Stimulated activated CD8-positive, alpha-beta memory T cell treated with anti-CD3 and anti-CD28 coated beads, Interleukin-15, amount 100 ng/mL, for 1 hour (primary cell): ENCODE measurements at regions not wholly inside any gene's neighbourhood (a gene's known extent, or its start where the extent isn't known, plus 50 kb on each side); places are given as distances from the start of the nearest gene placed in this dataset.

Source experiments
- DNase-seq: peaks from one replicate; pipeline ENCODE4 v3.0.0-alpha.2; 2020; ENCODE audit warnings: low read depth

DNA sequence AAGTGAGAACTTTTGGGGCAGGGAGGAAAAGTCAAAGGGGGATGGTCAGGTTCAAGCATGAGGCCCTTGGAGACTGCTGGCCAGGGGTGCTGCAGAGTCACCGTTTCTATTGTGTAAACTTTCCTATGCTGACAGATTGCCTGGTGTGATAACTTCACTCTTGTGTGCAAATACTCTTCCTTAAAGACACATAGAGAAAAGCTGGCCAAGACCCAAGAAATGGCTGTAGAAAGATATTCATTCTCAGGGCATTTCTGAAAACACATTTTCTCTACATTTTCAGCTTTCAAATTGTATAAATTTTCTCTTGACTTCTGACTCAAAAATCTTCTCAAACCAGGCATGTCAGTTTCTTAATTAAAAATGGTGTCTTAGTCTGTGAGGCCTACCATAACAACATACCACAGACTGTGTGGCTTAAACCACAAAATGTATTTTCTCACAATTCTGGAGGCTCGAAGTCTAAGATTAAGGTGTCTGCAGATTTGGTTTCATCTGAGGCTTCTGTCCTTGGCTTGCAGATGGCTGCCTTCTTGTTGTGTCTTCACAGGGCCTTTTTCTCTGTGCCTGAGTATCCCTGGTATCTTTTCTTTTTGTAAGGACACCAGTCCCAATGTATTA, 304.5 kb downstream of the KCNRG start:
- DNase-seq, result no peak

DNA sequence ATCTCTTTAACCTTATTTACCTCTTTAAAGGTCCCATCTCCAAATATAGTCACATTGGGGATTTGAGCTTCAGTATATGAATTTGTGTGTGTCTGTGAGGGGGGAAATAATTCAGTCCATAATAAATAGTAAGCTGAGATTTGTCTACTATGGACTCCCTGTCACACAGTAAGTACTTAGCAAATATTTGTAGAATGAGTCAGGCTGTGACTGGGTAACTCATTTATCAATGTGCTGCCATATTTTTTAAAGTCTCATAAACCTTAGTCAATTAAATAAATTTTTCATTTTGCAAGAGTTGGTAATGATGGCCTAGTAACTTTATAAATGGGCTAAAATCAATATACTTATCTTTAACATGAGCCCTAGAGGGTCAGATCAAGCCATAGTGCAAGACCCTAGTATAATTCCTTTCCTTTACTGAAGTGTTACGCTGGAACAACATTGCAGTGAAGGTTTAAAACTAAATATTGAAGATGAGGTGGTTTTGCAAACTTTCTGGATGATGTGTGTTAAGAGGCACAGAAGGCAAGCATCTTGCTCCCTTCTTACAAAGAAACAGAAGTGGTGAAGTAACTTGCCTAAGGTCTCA, 305.1 kb downstream of the KCNRG start:
- no peak for DNase-seq

DNA sequence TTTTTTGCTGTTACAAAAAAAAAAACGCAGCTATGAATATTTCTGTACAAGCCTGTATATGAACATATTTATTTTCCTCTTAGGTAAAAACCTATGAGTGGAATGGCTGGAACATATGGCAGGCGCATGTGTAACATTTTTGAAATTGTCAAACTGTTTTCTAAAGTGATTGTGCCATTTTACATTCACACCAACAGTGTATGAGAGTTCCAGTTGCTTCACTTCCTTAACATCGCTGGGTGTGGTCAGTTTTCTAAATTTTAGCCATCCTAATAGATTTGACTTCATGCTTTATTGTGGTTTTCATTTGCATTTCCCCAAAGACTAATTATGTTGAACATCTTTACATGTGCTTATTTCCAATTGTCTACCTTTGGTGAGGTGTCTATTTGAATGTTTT, 306.8 kb downstream of the KCNRG start:
- no peak for DNase-seq

DNA sequence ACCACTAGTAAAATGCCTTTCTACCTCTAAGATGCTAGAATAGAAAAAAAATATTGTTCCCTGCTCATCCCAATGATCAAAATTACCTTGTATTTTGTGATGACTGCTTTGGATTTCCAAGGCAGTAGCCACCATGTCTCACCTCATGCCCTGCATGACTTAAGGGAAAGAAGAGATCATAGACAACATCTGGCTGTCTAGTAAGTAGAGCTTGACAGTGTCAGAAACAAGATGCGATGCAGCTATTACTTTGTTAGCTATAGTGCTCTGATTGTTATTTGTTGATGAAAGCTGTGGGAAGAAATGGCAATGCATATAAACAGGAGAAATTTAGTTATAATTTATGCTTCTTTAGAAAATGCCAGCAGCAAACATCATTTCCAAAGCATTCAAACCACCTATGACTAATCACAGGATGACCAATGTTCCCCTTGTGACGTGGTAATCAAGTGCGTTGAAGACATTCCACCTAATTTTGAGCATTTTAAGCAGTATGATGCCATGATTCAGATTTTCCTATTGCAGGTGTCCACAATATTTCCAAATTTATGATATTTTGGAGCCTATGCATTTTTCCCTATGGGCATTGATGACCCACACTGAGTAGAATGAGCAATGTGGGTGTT, 308.3 kb downstream of the KCNRG start:
- DNase-seq, result no peak

DNA sequence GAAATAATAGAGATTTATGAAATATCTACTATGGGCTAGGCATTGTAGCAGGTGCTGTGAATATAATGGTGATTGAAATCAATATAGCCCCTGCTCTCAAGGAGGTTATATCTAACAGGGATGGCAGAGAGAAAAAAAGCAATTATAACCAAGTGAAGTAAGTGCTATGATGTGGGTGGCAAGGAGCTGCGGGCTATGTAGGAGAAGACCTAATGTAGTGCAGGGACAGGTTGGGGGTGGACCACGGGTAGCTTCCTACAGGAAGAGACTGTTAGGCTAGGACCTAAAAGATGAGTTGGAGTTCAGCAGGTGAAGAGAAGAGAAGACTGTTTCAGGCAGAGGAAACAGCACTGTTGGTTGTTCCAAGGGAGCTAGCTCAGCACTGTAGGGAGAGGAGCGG, 311.0 kb downstream of the KCNRG start:
- no peak for DNase-seq

DNA sequence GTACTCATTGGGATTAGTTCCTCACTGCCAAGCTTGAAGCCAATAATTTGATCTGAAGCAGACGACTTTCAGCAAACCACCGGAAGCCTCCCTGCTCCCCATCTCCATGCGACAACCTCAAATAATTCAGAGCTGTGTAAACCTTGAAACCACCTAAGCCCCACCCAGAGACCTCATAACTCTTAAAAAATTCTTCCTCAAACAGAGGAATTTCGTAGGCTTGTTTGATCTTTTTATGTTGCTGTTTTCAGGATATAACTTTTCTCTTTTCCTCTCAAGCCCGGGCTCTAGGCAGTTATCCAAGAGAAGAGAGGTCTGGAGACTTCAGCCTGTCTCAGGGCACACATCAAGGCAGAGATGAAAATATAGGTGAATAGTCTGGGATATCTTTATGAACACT, 311.6 kb downstream of the KCNRG start:
- DNase-seq, result no peak

DNA sequence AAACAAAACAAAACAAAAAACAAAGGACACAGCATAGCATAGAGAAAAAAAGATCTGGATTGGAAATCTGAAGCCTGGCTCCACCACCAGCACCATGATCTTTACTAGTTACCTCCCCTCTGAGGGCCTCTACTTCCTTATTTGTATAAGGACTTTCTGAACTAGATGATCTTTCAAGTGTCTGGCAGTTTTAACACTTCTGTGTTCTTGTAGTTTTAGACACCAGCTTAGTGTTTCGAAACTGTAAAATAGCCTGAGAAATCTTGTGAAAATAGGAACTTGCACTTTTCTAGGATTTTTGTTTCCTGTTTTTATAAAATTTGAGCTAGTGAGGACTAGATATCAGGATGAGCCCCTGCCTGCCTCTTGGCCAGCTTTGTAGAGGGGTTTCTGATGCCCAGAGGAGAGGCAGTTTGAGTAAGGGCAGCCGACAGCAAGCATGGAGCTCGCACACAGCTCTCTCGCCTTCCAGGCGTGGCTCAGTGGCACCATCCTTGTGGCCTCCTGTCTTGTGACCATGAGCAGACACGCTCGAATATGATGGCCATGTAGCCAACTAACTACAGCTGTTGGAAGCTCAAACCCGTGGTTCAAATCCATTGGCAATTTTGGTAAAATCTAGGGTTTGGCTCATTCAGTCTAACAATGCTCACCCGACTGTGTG, 319.0 kb downstream of the KCNRG start:
- DNase-seq, result no peak

DNA sequence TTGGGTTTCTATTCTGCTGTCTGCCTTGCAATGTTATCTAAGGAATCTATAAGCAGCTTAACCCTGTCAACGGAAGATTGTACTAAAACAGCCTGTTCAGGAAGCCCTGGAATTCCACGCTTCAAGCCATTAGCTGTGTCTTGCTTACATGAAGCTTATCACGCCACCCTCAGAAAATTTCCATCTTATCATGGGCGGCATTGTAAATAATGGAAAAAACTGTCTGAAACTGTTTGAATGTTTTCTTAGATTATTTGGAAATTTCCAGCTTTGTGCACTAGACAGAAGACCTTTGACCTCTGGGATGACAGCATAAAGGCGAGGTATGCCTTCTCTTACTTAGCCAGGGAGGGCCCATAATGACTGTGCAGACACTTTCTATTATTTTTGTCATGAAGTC, 319.7 kb downstream of the KCNRG start:
- DNase-seq, result no peak

DNA sequence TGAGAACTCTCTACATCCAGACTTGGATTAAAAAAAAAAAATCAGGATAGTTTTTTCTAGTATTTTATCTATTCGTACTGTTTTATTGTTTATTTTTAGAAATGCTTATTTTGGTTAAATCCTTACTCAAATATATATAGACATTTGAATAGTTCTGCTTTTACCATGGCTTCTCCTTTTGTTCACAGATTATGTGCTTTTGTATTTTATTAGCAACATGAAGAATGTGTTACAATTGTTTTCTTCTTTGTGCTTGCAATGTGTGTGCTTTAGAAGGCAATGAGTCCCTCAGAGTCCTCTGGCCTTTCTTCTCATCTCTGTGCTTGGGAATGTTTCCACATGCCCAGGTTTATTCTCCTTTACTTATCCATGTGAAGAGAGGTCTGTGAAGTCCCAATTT, 324.0 kb downstream of the KCNRG start:
- DNase-seq, result no peak

DNA sequence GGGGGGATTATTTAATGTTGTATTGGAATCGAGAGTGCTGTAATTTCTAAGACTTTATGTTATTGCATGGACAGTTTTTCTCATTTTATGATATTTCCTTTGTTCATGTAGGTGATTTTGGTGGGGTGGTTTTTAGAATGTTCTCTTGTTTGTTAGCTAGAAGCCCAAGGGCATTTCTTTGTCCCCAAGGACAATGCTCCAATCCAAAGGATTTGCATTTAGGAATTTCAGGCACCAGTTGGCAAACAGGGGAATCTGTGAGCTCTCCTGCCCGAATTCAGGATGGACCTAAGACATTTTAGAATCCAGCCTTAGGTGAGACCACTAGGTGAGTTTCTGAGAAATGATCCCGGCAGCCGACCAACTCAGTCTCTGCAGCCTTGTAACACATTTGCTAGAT, 324.9 kb downstream of the KCNRG start:
- DNase-seq, result no peak

DNA sequence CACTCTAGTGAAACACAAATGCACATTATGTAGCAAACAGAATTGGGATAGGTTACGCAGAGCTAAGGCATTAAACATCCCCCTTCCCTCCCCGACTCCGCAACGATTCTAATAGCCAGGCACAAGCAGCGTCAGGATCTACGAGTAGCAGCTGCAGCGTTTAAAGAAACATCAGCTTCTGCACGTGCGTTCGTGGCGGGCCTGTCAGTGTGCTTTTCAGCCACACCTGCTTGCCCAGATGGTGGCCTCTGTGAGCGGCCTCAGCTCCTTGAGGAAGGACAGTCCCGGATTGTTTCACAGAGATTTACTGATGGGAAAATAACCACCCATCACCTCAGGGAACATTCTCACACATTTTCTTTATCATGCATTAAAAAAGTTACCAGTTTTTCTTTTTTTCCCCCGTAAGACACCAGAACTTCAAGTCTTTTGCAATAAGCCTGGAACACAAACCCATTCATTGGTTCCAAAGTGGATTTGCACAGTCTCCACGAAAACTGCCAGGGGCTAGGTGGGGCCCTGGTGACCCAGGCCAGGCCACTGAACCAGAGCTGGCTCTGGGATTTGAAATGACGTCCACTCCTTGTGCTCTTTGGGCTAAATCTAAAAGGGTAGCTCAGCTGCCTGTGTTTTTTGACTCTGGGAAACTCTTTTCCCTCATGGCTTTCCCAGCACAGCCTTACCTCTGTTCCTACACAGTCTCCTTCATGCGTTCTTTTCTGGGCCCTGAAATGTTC, 325.5 kb downstream of the KCNRG start:
- no peak for DNase-seq

DNA sequence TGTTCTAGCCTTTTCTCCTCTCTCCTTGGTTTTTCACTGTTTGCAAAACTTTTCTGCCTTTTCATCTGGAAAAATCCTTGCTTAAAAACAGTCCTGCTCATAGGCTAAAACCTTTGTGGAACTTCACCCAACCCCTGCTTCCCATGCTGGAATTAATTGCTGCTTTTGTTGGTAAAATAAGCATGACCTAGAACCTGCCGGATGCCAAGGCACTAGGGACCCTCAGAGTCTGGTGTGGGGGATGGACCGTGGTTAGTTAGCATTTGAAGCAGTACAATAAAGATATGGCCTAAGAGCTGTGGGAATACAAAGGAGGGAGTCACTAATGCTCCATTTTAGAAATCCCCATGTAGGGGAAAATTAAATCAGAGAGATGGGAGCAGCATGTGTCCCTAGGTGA, 326.3 kb downstream of the KCNRG start:
- no peak for DNase-seq

DNA sequence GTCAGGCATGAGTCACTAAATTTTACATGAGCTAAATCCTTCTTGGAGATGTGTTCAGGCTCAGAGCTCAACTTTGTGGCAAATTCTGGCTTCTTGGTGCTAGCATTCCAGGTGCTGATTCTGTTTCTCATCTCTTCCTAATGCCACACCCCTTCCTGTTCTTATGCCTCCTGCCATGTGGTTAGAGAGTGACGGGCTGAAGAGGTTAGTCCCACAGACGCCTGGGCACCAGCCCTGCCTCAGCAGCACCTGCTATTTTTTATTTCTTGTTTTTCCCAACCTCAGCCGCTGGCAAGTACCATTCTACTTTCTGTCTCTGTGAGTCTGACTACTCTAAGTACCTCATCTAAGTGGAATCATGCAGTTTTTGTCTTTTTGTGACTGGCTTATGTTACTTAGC, 329.5 kb downstream of the KCNRG start:
- no peak for DNase-seq

DNA sequence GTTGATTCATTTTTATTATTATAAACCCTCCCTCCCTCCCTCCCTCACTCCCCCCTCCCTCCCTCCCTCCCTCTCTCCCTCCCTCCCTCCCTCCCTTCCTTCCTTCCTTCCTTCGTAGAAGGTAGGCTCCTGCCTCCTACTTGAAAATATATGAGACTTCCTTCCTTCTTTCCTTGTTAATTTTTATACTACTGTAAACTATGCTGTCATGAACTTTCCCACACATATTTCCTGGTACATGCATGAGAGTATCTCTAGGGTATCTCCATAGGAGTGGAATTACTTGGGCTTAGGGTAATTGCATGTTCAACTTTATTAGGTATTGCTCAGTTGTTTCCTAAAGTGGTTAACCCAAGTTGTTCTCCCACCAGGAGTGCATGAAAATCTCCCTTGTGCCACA, 330.6 kb downstream of the KCNRG start:
- DNase-seq, result no peak

DNA sequence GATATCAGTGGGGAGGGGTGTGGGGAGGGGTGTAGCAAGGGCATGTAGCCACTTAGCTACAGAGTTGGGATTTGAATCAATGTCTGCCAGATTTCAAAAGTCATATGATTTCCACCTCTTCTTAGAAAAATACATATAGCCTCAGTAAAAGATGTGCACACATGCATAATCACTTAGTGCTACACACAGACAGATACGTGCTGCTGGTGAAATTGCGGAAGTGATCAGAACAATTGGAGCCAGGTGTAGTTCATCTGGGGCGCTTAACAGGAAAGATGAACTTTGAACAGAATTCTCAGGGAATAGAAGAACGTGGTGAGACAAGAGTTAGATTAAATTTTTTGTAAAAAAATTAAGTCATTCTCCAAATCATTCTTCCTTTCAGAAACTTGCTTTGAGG, 333.1 kb downstream of the KCNRG start:
- no peak for DNase-seq

DNA sequence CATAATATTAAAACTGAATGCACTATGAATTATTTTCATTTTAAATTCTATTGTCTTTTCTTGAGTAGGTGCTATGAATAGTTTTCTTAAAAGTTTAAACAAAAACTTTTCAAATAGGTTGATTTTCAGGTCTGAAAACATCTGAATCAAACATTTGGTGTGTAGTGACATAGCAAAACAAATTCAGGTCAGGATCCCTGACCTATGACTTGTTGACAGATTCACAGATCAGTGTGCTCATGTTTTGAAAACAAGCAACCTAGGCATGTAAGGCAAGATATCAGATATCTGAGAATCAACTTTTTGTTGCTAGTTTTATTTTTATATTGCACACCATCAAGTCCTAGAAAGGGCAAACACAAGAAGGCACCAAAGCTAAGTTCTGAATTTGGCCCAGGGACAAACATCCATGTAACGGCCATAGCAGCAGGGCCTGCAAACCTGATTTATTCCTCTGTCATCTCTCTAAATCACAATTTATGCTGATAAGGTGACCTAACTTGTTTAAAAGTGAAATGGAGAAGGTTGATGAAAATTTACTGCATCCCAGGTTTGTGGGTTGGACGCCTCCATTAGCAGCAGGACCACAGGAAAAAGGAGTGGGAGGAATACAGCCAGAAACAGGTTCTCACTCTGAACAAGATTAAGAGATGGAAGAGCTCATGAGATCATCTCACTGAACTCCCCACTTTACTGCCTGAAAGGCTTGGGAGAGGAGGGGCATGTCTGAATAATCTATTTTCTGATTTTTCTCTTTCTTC, 337.7 kb downstream of the KCNRG start:
- DNase-seq, result no peak

DNA sequence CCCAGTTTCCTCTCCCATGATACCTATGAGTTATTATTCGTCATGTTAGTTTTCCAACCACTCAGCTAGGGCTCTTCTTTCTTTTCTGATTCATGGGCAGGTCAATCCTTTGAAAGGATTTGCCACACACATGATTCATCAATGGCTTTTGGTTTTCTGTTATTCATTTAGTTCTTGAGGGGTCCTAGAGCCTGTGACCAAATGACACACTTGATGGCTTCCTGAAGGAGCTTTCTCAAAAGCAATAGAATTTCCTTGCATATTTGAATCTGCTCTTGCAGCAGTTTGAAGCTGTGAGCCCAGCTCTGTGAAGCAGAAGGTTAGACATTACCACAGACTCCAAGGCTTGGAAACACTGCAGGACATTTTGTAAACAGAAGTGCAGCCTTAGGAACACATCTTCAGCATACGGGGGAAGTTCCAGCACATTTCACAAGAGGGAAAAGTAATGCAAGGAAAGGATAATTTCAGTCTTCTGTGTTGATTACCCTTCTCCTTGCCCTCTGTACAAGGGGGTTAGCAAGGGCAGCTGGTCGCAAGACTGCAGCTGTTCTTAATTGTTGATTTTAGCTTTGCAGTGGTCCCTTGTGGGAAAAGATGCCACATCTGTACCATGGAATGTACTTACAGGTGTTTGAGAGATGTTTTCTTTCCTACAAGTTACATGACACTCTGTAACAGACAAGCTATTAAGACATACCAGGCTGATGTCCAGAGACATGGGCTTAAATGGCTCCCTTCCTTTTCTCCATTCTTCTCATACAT, 338.6 kb downstream of the KCNRG start:
- DNase-seq, result no peak

DNA sequence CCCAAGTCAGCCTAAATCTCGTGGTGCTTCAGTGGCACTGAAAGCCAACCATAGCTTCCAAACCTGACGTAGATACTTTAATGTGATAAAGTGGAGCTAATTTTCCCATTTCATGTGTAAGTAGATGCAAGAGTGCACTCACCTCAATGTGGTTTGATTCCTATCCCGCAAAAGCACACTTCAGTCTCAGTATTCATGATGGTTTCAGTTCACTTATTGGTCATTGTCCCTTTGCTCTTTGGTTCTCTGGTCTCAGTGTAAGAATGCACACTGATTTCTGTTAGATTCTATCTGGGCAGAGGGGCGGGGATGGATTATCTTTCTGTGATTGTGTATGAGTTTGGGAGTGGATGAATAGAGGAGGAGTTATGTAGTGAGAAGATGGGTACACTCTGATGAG, 340.6 kb downstream of the KCNRG start:
- no peak for DNase-seq

DNA sequence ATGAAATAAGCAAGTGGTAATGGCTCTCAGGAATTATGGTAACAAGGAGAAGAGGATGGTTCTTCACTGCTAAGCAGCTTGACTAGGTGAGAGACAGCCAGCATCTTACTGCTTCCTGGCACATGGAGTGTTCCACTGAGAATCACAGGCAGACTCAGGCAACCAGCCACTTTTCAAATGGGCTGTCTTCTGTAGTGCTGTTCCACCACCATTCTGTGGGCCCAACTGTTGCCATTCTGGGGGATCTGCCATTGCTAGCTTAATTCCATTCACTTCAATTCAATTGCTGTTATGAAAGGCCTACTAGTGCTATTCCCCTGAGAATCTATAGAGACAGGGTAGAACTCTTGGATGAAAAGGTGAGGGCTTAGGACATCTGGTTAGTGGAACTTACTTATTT, 341.9 kb downstream of the KCNRG start:
- DNase-seq, result no peak

DNA sequence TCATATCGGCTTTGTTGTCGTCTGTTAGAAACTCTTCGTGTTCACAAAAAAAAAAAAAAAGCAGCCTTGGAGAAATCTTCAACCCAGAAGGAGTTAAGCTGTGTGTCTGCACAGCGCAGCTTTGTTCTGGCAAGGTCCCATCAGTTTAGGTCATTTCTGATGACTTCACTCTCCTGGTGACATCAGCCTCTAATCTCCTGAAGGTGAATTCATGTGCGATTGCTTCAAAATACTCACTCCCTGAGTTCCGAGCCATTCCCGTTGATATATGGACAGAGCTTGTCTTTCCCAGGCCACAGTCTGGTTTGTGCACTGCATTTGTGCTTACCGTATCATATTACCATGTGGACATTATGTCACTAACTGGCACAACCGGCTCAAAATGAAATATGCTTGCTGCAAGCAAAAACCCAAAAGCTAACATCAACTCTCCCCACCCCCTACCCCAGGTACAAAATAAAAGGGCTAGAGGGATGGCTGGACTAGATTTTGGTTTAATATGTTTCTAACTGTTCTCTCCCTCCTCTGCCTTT, 342.4 kb downstream of the KCNRG start:
- no peak for DNase-seq
